GM13977 (cell line): ENCODE measurements at regions not wholly inside any gene's neighbourhood (a gene's known extent, or its start where the extent isn't known, plus 50 kb on each side); places are given as distances from the start of the nearest gene placed in this dataset.

Experiments used
- DNase-seq: peaks from one replicate; pipeline ENCODE4 v3.0.0; 2012; ENCODE audit warnings: low spot score
- in situ Hi-C: fragments of 300-500 bp; cut with MboI; formaldehyde crosslinking; loops from one replicate; pipeline ENCODE4 v1.12.0; 2022; ENCODE audit warnings: low sequenced_read_pairs, low pct_unique_long_range_greater_than_20kb, mixed read lengths, inconsistent platforms; ENCODE audit not compliant: unreplicated experiment
- TF ChIP-seq, protein P1 (sequence below): IDR thresholded peaks from 2 replicates; pipeline ENCODE4 v1.5.1; 2012; ENCODE audit warnings: mild to moderate bottlenecking, control low read depth; ENCODE audit not compliant: insufficient read depth; ENCODE audit errors: extremely low read depth, missing control alignments

DNA sequence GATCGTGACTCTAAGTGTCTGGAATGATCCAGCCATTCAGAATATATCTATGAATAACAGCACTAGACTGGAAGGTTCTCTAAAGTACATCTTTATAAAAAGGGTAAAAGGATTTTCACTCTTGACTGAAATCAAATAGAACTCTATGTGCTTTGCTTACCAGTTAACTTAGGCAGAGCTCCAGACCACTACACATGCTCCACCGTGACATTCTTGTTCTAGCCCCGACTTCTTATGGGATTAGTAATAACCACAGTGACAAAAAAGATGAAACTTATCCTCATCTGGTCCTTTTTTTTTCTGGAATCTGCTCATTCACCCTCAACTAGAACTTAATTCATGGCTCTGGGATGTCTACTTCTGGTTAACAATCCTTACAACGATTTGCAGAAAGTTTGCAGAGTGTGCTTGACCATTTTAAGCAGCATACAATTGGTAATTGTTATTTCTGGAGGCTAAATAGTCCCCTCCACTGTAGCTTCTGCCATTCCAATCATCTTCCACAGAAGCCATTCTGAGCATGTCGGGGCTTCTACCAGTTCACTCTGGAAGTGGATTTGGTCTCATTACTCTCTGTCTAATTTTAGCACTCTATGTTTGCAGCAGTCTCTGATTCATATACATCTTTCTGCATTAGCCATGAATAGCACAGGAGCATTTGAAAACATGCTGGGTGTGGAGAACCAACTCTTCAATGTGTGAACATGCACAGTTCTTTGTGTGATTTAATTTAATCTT, 163.7 kb upstream of the CDC14C start:
- in situ Hi-C loops: no loop called here
- no peak for DNase-seq
- TF ChIP-seq, protein P1, sequence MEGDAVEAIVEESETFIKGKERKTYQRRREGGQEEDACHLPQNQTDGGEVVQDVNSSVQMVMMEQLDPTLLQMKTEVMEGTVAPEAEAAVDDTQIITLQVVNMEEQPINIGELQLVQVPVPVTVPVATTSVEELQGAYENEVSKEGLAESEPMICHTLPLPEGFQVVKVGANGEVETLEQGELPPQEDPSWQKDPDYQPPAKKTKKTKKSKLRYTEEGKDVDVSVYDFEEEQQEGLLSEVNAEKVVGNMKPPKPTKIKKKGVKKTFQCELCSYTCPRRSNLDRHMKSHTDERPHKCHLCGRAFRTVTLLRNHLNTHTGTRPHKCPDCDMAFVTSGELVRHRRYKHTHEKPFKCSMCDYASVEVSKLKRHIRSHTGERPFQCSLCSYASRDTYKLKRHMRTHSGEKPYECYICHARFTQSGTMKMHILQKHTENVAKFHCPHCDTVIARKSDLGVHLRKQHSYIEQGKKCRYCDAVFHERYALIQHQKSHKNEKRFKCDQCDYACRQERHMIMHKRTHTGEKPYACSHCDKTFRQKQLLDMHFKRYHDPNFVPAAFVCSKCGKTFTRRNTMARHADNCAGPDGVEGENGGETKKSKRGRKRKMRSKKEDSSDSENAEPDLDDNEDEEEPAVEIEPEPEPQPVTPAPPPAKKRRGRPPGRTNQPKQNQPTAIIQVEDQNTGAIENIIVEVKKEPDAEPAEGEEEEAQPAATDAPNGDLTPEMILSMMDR: no peak

DNA sequence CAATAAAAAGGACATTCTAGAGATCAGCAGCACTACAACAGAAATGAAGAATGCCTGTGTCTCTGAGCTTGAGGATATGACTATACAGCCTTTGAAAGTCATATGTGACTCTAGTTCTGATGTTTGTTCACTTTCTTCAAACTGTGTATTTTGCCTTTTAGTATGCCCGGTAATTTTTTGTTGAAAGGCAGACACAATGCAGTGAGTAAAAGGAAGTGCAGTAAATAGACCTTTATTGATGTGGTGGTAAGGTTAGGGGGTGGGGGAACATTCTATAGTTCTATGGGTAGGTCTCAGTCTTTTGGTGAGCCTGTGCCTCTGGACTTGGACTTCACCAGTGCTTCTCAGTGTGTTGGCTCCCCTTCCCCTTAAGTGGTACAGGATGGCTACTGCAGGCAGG, 143.5 kb upstream of the CDC14C start:
- in situ Hi-C loops: no loop called here
- TF ChIP-seq, protein P1: no peak
- no peak for DNase-seq

DNA sequence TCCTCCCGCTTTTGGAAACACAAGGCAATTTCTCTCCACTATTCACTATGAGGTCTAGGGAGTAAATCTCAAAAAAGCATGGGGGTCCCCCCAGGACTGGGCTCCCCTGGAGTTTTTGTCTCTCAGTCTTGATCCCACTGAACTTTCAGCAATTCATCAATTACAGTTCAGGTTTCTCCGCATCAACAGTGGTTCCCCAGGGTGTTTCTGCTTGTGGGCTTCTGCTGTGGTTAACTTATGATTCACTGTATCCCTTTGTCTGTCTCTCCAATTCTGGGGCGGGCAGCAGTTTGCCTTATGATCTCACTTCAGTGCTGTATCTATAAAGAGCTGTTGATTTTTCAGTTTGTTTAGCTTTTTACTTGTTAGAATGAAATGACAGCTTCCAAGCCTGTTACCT, 142.6 kb upstream of the CDC14C start:
- TF ChIP-seq, protein P1: no peak
- in situ Hi-C loops: no loop called here
- DNase-seq: peak; percentile 5

DNA sequence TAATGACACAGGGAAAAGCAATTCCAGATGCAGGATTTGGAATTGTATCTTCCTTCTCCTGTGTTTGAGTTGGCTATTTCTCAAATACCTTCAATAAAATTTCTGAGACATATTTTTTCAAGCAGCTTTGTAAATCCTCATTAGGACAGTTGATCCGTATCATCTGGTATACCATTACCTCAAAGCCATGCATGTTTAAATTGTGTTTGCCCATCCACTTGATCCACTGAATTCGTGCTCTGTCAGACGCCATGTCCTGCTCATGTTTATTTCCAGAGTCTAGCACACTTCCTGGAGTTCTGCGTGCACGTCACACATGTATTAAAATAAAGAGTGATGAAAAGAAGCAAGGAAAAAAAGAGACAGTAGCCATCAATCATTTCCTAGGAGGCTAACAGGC, 141.8 kb upstream of the CDC14C start:
- TF ChIP-seq, protein P1: no peak
- DNase-seq: no peak
- in situ Hi-C loops: no loop called here

DNA sequence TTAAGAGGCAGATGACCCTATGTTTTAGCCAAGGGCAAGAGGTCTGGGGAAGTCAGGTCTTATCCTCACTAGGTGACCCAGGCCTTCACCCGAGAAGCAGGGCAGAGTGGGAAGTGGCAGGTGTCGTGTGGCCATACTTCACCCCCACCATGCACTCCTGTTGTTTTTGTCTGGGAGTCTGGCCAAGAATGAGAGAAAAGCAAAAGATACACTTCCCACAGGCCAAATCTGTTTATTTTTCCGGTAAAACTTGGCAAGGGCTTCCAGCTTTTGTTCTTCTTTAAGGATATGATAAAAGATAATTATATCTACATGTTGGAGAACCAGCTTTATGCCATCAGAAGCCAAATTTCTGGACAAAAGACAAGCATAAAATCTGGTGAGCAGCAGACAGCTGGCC, 137.4 kb upstream of the CDC14C start:
- DNase-seq: no peak
- TF ChIP-seq, protein P1: no peak
- in situ Hi-C loops: no loop called here

DNA sequence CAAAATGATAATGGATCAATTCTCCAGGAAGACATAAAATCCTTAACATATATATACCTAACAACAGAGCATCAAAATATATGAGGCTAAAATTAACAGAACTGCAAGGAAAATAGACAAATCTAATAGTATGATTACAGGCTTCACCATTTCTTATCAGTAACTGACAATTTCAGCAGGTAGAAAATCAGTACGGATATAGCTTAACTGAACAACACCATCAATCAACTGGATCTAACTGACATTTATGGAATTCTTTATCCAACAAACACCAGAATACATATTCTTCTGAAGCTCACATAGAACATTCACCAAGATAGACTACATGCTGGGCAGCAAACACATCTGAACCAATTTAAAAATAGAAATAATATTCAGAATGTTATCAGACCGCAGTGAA, 121.1 kb upstream of the CDC14C start:
- TF ChIP-seq, protein P1: no peak
- in situ Hi-C loops: no loop called here
- DNase-seq: no peak
